G401 (cell line): ENCODE measurements at regions not wholly inside any gene's neighbourhood (a gene's known extent, or its start where the extent isn't known, plus 50 kb on each side); places are given as distances from the start of the nearest gene placed in this dataset.

Source experiments
- DNase-seq: peaks from one replicate; pipeline ENCODE4 v3.0.0-alpha.2; 2015; ENCODE audit warnings: low spot score
- in situ Hi-C: cut with HindIII; loops from 2 replicates; pipeline ENCODE4 v1.10.0; 2016; ENCODE audit warnings: low sequenced_read_pairs, mixed read lengths

GRCh38 chr2:194260185-194260584 is 1396.8 kb upstream of the SLC39A10 start:
- in situ Hi-C loops, result no loop called here
- DNase-seq, result no peak

GRCh38 chr2:194257095-194257494 is 1399.9 kb upstream of the SLC39A10 start:
- in situ Hi-C loops, result no loop called here
- DNase-seq, result peak; percentile 29

- in situ Hi-C loops, result no loop called here
- DNase-seq, result no peak
Observed at GRCh38 chr2:194253528-194254259, 1403.3 kb upstream of the SLC39A10 start.

- no peak for DNase-seq
- in situ Hi-C loops, result no loop called here
Observed at GRCh38 chr2:194252127-194252526, 1404.9 kb upstream of the SLC39A10 start.

- DNase-seq, result no peak
- in situ Hi-C loops, result no loop called here
Observed at GRCh38 chr2:194232600-194232999, 1424.4 kb upstream of the SLC39A10 start.

- peak; percentile 8 for DNase-seq
- in situ Hi-C loops, result no loop called here
Observed at GRCh38 chr2:194223218-194223617, 1433.8 kb upstream of the SLC39A10 start.

- in situ Hi-C loops, result no loop called here
- no peak for DNase-seq
Observed at GRCh38 chr2:194214192-194214591, 1442.8 kb upstream of the SLC39A10 start.

GRCh38 chr2:194205568-194206227 is 1451.3 kb upstream of the SLC39A10 start:
- in situ Hi-C loops, result no loop called here
- no peak for DNase-seq

GRCh38 chr2:194203898-194204297 is 1453.1 kb upstream of the SLC39A10 start:
- in situ Hi-C loops, result no loop called here
- no peak for DNase-seq

GRCh38 chr2:194182888-194183287 is 1474.1 kb upstream of the SLC39A10 start:
- in situ Hi-C loops, result no loop called here
- peak; percentile 73 for DNase-seq

- in situ Hi-C loops, result no loop called here
- no peak for DNase-seq
Observed at GRCh38 chr2:194176134-194176533, 1480.9 kb upstream of the SLC39A10 start.

GRCh38 chr2:194166818-194167217 is 1490.2 kb upstream of the SLC39A10 start:
- in situ Hi-C loops, result no loop called here
- DNase-seq, result peak; percentile 10

- DNase-seq, result peak; percentile 67
- in situ Hi-C loops, result no loop called here
Observed at GRCh38 chr2:194155431-194155830, 1501.6 kb upstream of the SLC39A10 start.

GRCh38 chr2:194151231-194151630 is 1505.8 kb upstream of the SLC39A10 start:
- peak; percentile 71 for DNase-seq
- in situ Hi-C loops, result no loop called here

- in situ Hi-C loops, result no loop called here
- no peak for DNase-seq
Observed at GRCh38 chr2:194135463-194135862, 1521.6 kb upstream of the SLC39A10 start.

GRCh38 chr2:194128810-194129209 is 1528.2 kb upstream of the SLC39A10 start:
- in situ Hi-C loops, result no loop called here
- DNase-seq, result no peak

- in situ Hi-C loops, result no loop called here
- DNase-seq, result no peak
Observed at GRCh38 chr2:194126418-194126817, 1530.6 kb upstream of the SLC39A10 start.

- no peak for DNase-seq
- in situ Hi-C loops, result no loop called here
Observed at GRCh38 chr2:194116861-194117260, 1540.2 kb upstream of the SLC39A10 start.

- no peak for DNase-seq
- in situ Hi-C loops, result no loop called here
Observed at GRCh38 chr2:194105358-194105757, 1551.7 kb upstream of the SLC39A10 start.

- in situ Hi-C loops, result no loop called here
- no peak for DNase-seq
Observed at GRCh38 chr2:194104687-194105086, 1552.3 kb upstream of the SLC39A10 start.
